ENCODE measurements at regions not wholly inside any gene's neighbourhood (a gene's known extent, or its start where the extent isn't known, plus 50 kb on each side); places are given as distances from the start of the nearest gene placed in this dataset.
"Not testable (repeated sequence)": the region's sequence is repeated elsewhere in the genome, so short reads cannot be mapped to it uniquely, and the experiment has no call there.

GRCh38 chr5:101180365-101180764 is 277.3 kb upstream of the ST8SIA4 start:
- not testable (repeated sequence) for DNase-seq (ENCODE audit: low spot score)

GRCh38 chr5:101176605-101177004 is 273.5 kb upstream of the ST8SIA4 start:
- DNase-seq (ENCODE audit: low spot score), result no peak

GRCh38 chr5:101174981-101175380 is 271.9 kb upstream of the ST8SIA4 start:
- peak; percentile 0 for DNase-seq (ENCODE audit: low spot score)

GRCh38 chr5:101163088-101163487 is 260.0 kb upstream of the ST8SIA4 start:
- no peak for DNase-seq (ENCODE audit: low spot score)

GRCh38 chr5:101160002-101160401 is 256.9 kb upstream of the ST8SIA4 start:
- DNase-seq (ENCODE audit: low spot score), result no peak

- DNase-seq (ENCODE audit: low spot score), result no peak
Observed at GRCh38 chr5:101159006-101159405, 255.9 kb upstream of the ST8SIA4 start.

GRCh38 chr5:101153526-101153925 is 250.4 kb upstream of the ST8SIA4 start:
- DNase-seq (ENCODE audit: low spot score), result no peak

- DNase-seq (ENCODE audit: low spot score), result no peak
Observed at GRCh38 chr5:101143526-101143925, 240.4 kb upstream of the ST8SIA4 start.

- no peak for DNase-seq (ENCODE audit: low spot score)
Observed at GRCh38 chr5:101142102-101142501, 239.0 kb upstream of the ST8SIA4 start.

- no peak for DNase-seq (ENCODE audit: low spot score)
Observed at GRCh38 chr5:101136454-101136853, 233.4 kb upstream of the ST8SIA4 start.

GRCh38 chr5:101123363-101123762 is 220.3 kb upstream of the ST8SIA4 start:
- DNase-seq (ENCODE audit: low spot score), result no peak

GRCh38 chr5:101112645-101113044 is 209.6 kb upstream of the ST8SIA4 start:
- no peak for DNase-seq (ENCODE audit: low spot score)

- no peak for DNase-seq (ENCODE audit: low spot score)
Observed at GRCh38 chr5:101103874-101104273, 200.8 kb upstream of the ST8SIA4 start.

- no peak for DNase-seq (ENCODE audit: low spot score)
Observed at GRCh38 chr5:101102506-101102905, 199.4 kb upstream of the ST8SIA4 start.

- no peak for DNase-seq (ENCODE audit: low spot score)
Observed at GRCh38 chr5:101091902-101092301, 188.8 kb upstream of the ST8SIA4 start.

GRCh38 chr5:101084353-101084752 is 181.3 kb upstream of the ST8SIA4 start:
- no peak for DNase-seq (ENCODE audit: low spot score)

- no peak for DNase-seq (ENCODE audit: low spot score)
Observed at GRCh38 chr5:101080462-101081240, 177.6 kb upstream of the ST8SIA4 start.

- DNase-seq (ENCODE audit: low spot score), result no peak
Observed at GRCh38 chr5:101068298-101068697, 165.2 kb upstream of the ST8SIA4 start.

- no peak for DNase-seq (ENCODE audit: low spot score)
Observed at GRCh38 chr5:101067429-101067828, 164.3 kb upstream of the ST8SIA4 start.

- DNase-seq (ENCODE audit: low spot score), result no peak
Observed at GRCh38 chr5:101062902-101063301, 159.8 kb upstream of the ST8SIA4 start.

GRCh38 chr5:101047181-101047580 is 144.1 kb upstream of the ST8SIA4 start:
- no peak for DNase-seq (ENCODE audit: low spot score)

GRCh38 chr5:101045689-101046088 is 142.6 kb upstream of the ST8SIA4 start:
- no peak for DNase-seq (ENCODE audit: low spot score)

- DNase-seq (ENCODE audit: low spot score), result not testable (repeated sequence)
Observed at GRCh38 chr5:101040002-101040401, 136.9 kb upstream of the ST8SIA4 start.

GRCh38 chr5:101036778-101037177 is 133.7 kb upstream of the ST8SIA4 start:
- no peak for DNase-seq (ENCODE audit: low spot score)

All from HuH-7.5 (cell line).